ENCODE measurements at regions not wholly inside any gene's neighbourhood (a gene's known extent, or its start where the extent isn't known, plus 50 kb on each side); places are given as distances from the start of the nearest gene placed in this dataset.

GRCh38 chr2:149972066-149972465, 384.5 kb upstream of the MMADHC start:
- no peak overlapping the region for H3K4me2 ChIP-seq
- no peaks in the 10 kb centered on the region for H3K36me3 ChIP-seq (replicated peaks in 1 of 2; ENCODE audit: control insufficient read depth in 1 of 2, insufficient read depth in 2 of 2, low read length in 1 of 2)
- H3K9me2 ChIP-seq = no peaks in the 10 kb centered on the region
- H3K4me3 ChIP-seq (ENCODE audit: low read depth in 2 of 2, low read length in 1 of 2) = no peak overlapping the region
- no peak overlapping the region for H3K9ac ChIP-seq
- POLR2A ChIA-PET = no interaction called here
- no peaks in the 10 kb centered on the region for H3K79me2 ChIP-seq (ENCODE audit: insufficient read depth)
- WGBS (ENCODE audit: low lambda C conversion rate) = 84% methylated on average over 3 of the region's 3 CpGs
- H3F3A ChIP-seq (replicated peaks; ENCODE audit: insufficient read depth) = no peaks in the 10 kb centered on the region
- no peaks in the 10 kb centered on the region for H4K20me1 ChIP-seq (ENCODE audit: insufficient read depth)
- H3K27ac ChIP-seq (ENCODE audit: low read depth in 2 of 2, low read length in 1 of 2) = no peak overlapping the region; a peak in 1 of 4 replicates
- CTCF ChIA-PET = no interaction called here
- H3K27me3 ChIP-seq (ENCODE audit: insufficient read depth) = no peaks in the 10 kb centered on the region
- H2AFZ ChIP-seq (ENCODE audit: low read depth) = no peak overlapping the region
- H3K4me1 ChIP-seq (ENCODE audit: control insufficient read depth in 1 of 2, insufficient read depth in 2 of 2, low read depth in 1 of 2, low read length in 1 of 2) = no peaks in the 10 kb centered on the region
- no peaks in the 10 kb centered on the region for H3K9me3 ChIP-seq
- DNase-seq = no peak
- TF ChIP-seq YY1 (IDR thresholded peaks at IDR 0.05; ENCODE audit: low read depth) (no peak), ELF1 (IDR thresholded peaks at IDR 0.05) (no peak), MXI1 (IDR thresholded peaks at IDR 0.05; ENCODE audit: low read depth, low read length) (no peak), EZH2phosphoT487 (IDR thresholded peaks at IDR 0.05; ENCODE audit: borderline replicate concordance, low read depth) (no peak), MEF2A (IDR thresholded peaks at IDR 0.05; ENCODE audit: borderline replicate concordance, low read depth) (no peak), GATA2 (CRISPR knock-in tag; IDR thresholded peaks at IDR 0.05) (no peak), POLR2AphosphoS5 (IDR thresholded peaks at IDR 0.05; ENCODE audit: low read depth, low read length) (no peak), NRF1 (IDR thresholded peaks at IDR 0.05; ENCODE audit: low read depth, low read length) (no peak)
- TF ChIP-seq, protein P1, sequence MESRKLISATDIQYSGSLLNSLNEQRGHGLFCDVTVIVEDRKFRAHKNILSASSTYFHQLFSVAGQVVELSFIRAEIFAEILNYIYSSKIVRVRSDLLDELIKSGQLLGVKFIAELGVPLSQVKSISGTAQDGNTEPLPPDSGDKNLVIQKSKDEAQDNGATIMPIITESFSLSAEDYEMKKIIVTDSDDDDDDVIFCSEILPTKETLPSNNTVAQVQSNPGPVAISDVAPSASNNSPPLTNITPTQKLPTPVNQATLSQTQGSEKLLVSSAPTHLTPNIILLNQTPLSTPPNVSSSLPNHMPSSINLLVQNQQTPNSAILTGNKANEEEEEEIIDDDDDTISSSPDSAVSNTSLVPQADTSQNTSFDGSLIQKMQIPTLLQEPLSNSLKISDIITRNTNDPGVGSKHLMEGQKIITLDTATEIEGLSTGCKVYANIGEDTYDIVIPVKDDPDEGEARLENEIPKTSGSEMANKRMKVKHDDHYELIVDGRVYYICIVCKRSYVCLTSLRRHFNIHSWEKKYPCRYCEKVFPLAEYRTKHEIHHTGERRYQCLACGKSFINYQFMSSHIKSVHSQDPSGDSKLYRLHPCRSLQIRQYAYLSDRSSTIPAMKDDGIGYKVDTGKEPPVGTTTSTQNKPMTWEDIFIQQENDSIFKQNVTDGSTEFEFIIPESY (IDR thresholded peaks at IDR 0.05; ENCODE audit: borderline replicate concordance, low read depth) = no peak

GRCh38 chr2:149954981-149955600, 367.5 kb upstream of the MMADHC start:
- H3K4me2 ChIP-seq = no peak overlapping the region
- no peak overlapping the region for H3K9ac ChIP-seq
- ChIA-PET POLR2A (no interaction called here), CTCF (no interaction called here)
- H4K20me1 ChIP-seq (ENCODE audit: insufficient read depth) = no peaks in the 10 kb centered on the region
- H3K9me3 ChIP-seq = no peaks in the 10 kb centered on the region
- no peaks in the 10 kb centered on the region for H3K4me1 ChIP-seq (ENCODE audit: control insufficient read depth in 1 of 2, insufficient read depth in 2 of 2, low read depth in 1 of 2, low read length in 1 of 2)
- no peak for DNase-seq
- 83% methylated on average over 6 of the region's 6 CpGs for WGBS (ENCODE audit: low lambda C conversion rate)
- H3F3A ChIP-seq (replicated peaks; ENCODE audit: insufficient read depth) = no peaks in the 10 kb centered on the region
- no peak overlapping the region for H2AFZ ChIP-seq (ENCODE audit: low read depth)
- H3K27ac ChIP-seq (ENCODE audit: low read depth in 2 of 2, low read length in 1 of 2) = no peak overlapping the region
- no peaks in the 10 kb centered on the region for H3K9me2 ChIP-seq
- H3K79me2 ChIP-seq (ENCODE audit: insufficient read depth) = no peaks in the 10 kb centered on the region
- H3K4me3 ChIP-seq (ENCODE audit: low read depth in 2 of 2, low read length in 1 of 2) = no peak overlapping the region
- TF ChIP-seq SIN3A (IDR thresholded peaks at IDR 0.05; ENCODE audit: borderline replicate concordance, low read depth, low read length) (no peak), MEF2A (IDR thresholded peaks at IDR 0.05; ENCODE audit: borderline replicate concordance, low read depth) (no peak), RCOR1 (IDR thresholded peaks at IDR 0.05; ENCODE audit: low read length) (no peak), MXI1 (IDR thresholded peaks at IDR 0.05; ENCODE audit: low read depth, low read length) (no peak), POLR2AphosphoS5 (IDR thresholded peaks at IDR 0.05; ENCODE audit: low read depth, low read length) (no peak), FOXJ3 (CRISPR knock-in tag; IDR thresholded peaks at IDR 0.05) (no peak), TAF1 (IDR thresholded peaks at IDR 0.05; ENCODE audit: borderline replicate concordance, low read depth, low read length) (no peak), NRF1 (IDR thresholded peaks at IDR 0.05; ENCODE audit: low read depth, low read length) (no peak), TEAD4 (IDR thresholded peaks at IDR 0.05; ENCODE audit: borderline replicate concordance, insufficient read depth) (no peak), YY1 (IDR thresholded peaks at IDR 0.05; ENCODE audit: low read depth) (no peak), CTCF (IDR thresholded peaks at IDR 0.05) (no peak), SMC3 (IDR thresholded peaks at IDR 0.05; ENCODE audit: low read depth, low read length) (no peak), EP300 (IDR thresholded peaks at IDR 0.05; ENCODE audit: borderline replicate concordance in 1 of 2, low read depth in 1 of 2, low read length in 1 of 2) (no peak), FOSL2 (IDR thresholded peaks at IDR 0.05; ENCODE audit: borderline replicate concordance, low read depth) (no peak), CHD2 (IDR thresholded peaks at IDR 0.05; ENCODE audit: low read length, partially characterized antibody) (no peak)
- TF ChIP-seq, protein P2, sequence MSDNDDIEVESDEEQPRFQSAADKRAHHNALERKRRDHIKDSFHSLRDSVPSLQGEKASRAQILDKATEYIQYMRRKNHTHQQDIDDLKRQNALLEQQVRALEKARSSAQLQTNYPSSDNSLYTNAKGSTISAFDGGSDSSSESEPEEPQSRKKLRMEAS (IDR thresholded peaks at IDR 0.05; ENCODE audit: low read depth) = no peak
- H3K27me3 ChIP-seq (ENCODE audit: insufficient read depth) = no peaks in the 10 kb centered on the region
- H3K36me3 ChIP-seq (replicated peaks in 1 of 2; ENCODE audit: control insufficient read depth in 1 of 2, insufficient read depth in 2 of 2, low read length in 1 of 2) = no peaks in the 10 kb centered on the region
